ENCODE measurements at regions not wholly inside any gene's neighbourhood (a gene's known extent, or its start where the extent isn't known, plus 50 kb on each side); places are given as distances from the start of the nearest gene placed in this dataset.

DNA sequence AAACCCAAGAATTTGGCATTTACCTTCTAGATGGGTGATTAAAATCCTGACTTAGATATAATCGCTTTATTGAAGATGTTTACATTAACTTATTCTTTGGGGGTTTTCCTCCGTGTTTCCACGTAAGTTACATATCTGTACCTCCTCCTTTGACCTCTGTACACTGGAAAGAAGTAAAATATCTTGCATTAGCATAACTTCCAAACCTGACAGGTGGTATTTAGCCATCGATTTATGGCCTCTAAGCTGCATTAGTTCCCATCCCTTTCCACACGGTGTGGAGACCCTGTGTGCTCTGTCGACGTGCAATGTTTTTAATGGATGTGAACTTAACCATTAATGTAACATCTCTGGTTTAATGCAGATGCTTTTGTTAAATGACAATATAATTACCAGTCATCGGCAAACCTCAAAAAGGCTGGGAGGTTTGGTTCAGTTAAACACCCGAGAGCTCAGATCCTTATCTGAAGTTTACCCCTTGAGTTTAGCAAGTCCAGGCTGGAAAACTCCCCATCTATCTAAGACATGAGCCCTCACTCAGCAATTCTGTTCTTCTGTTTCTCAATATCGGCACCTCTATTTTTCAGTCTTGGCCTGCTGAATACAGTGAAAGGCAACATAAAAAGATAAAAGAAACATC lies 295.2 kb downstream of the GATA3 start:
- H3K4me1 ChIP-seq (ENCODE audit: control insufficient read depth, low read depth, low read length) = no peaks in the 10 kb centered on the region
- no peak for DNase-seq
- no CpG with 5 or more reads among the region's 10 CpGs for WGBS (ENCODE audit: extremely low coverage, insufficient coverage, low lambda C conversion rate)

DNA sequence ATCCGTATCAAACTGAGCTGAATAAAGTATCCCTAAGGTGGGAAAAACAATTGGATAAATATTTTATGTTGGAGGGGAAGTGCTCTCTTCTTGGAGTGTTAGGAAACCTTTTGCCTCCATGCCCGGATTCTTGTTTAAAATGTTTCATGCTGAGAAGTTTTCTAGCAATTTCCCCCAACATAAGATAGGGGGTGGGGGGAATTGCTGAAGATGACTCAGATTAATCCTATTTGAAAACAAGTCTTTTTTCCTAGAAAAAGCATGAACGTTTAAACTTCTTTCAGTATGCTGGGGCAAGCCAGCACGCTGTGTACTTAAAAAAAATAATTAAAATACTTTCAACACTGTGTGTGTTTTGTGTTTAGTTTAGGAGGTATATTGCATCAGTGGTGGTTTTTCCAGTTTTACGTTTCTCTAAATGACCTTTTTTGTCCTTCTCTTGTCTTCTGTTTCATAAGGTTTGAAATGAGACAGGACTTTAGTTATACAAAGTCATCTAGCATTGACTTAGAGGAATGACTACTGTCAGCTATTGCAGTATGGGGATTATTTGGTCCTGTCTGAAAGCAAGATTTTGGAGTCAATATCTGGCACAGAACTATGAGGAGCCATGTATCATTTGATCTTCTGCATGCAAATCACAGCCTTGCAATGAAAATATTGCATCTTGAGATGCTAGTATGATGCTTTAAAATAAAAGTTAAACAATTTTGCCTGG lies 295.9 kb downstream of the GATA3 start:
- H2BK5ac ChIP-seq (ENCODE audit: low read length) = no peak overlapping the region

More for the DNA sequence above, 295.2 kb downstream of the GATA3 start:
- no peak overlapping the region for H3K4me3 ChIP-seq (ENCODE audit: low read length)
- H4K5ac ChIP-seq (ENCODE audit: low read length) = no peak overlapping the region
- H2BK120ac ChIP-seq (ENCODE audit: low read depth, low read length) = no peak overlapping the region
- H3K27ac ChIP-seq (ENCODE audit: low read depth, low read length) = no peak overlapping the region
- no peak overlapping the region for H2BK5ac ChIP-seq (ENCODE audit: low read length)
- H4K8ac ChIP-seq (ENCODE audit: low read depth, low read length) = no peak overlapping the region
- H3K23ac ChIP-seq (ENCODE audit: low read length) = no peak overlapping the region
- H3K56ac ChIP-seq (ENCODE audit: low read length) = no peak overlapping the region
- no peak overlapping the region for H3K4me2 ChIP-seq (ENCODE audit: low read length)
- H3K18ac ChIP-seq (ENCODE audit: low read length) = no peak overlapping the region
- no peaks in the 10 kb centered on the region for H3K79me1 ChIP-seq (ENCODE audit: low read length)
- H3K4ac ChIP-seq (ENCODE audit: low read depth, low read length) = no peak overlapping the region
- H2AK5ac ChIP-seq (ENCODE audit: low read length) = no peak overlapping the region
- no peaks in the 10 kb centered on the region for H3K27me3 ChIP-seq (ENCODE audit: insufficient read depth, low read length, poor library complexity)
- H3K79me2 ChIP-seq (ENCODE audit: control insufficient read depth, insufficient read depth, low read length) = no peaks in the 10 kb centered on the region
- no peak overlapping the region for H2BK15ac ChIP-seq (replicated peaks; ENCODE audit: low read depth)
- no peak overlapping the region for H3K9ac ChIP-seq (ENCODE audit: low read length)
- H3K36me3 ChIP-seq (ENCODE audit: control insufficient read depth, insufficient read depth, low read length) = no peaks in the 10 kb centered on the region

GRCh38 chr10:8352171-8353075 lies 297.9 kb downstream of the GATA3 start:
- no peaks in the 10 kb centered on the region for H3K79me2 ChIP-seq (ENCODE audit: control insufficient read depth, insufficient read depth, low read length)
- H3K36me3 ChIP-seq (ENCODE audit: control insufficient read depth, insufficient read depth, low read length) = no peaks in the 10 kb centered on the region
- H2BK15ac ChIP-seq (replicated peaks; ENCODE audit: low read depth) = no peak overlapping the region
- H4K5ac ChIP-seq (ENCODE audit: low read length) = no peak overlapping the region
- H3K27ac ChIP-seq (ENCODE audit: low read depth, low read length) = no peak overlapping the region
- no peaks in the 10 kb centered on the region for H3K79me1 ChIP-seq (ENCODE audit: low read length)
- no CpG with 5 or more reads among the region's 10 CpGs for WGBS (ENCODE audit: extremely low coverage, insufficient coverage, low lambda C conversion rate)
- no peak overlapping the region for H4K8ac ChIP-seq (ENCODE audit: low read depth, low read length)
- H2AK5ac ChIP-seq (ENCODE audit: low read length) = no peak overlapping the region
- H3K4me1 ChIP-seq (ENCODE audit: control insufficient read depth, low read depth, low read length) = no peaks in the 10 kb centered on the region
- no peak overlapping the region for H2BK120ac ChIP-seq (ENCODE audit: low read depth, low read length)
- H3K4ac ChIP-seq (ENCODE audit: low read depth, low read length) = no peak overlapping the region
- no peak overlapping the region for H3K9ac ChIP-seq (ENCODE audit: low read length)
- no peak overlapping the region for H3K23ac ChIP-seq (ENCODE audit: low read length)
- H3K4me3 ChIP-seq (ENCODE audit: low read length) = no peak overlapping the region
- no peaks in the 10 kb centered on the region for H3K27me3 ChIP-seq (ENCODE audit: insufficient read depth, low read length, poor library complexity)
- no peak for DNase-seq
- peak overlapping the region; percentile 87 for H3K18ac ChIP-seq (ENCODE audit: low read length)
- H3K56ac ChIP-seq (ENCODE audit: low read length) = no peak overlapping the region
- H2BK5ac ChIP-seq (ENCODE audit: low read length) = no peak overlapping the region
- H3K4me2 ChIP-seq (ENCODE audit: low read length) = no peak overlapping the region

More for the DNA sequence above, 295.9 kb downstream of the GATA3 start:
- H3K23ac ChIP-seq (ENCODE audit: low read length) = no peak overlapping the region
- H2AK5ac ChIP-seq (ENCODE audit: low read length) = no peak overlapping the region
- no peaks in the 10 kb centered on the region for H3K79me2 ChIP-seq (ENCODE audit: control insufficient read depth, insufficient read depth, low read length)
- H2BK120ac ChIP-seq (ENCODE audit: low read depth, low read length) = no peak overlapping the region
- H4K8ac ChIP-seq (ENCODE audit: low read depth, low read length) = no peak overlapping the region
- H4K5ac ChIP-seq (ENCODE audit: low read length) = no peak overlapping the region
- no peak for DNase-seq
- H3K4me3 ChIP-seq (ENCODE audit: low read length) = no peak overlapping the region
- no peaks in the 10 kb centered on the region for H3K79me1 ChIP-seq (ENCODE audit: low read length)
- H3K4ac ChIP-seq (ENCODE audit: low read depth, low read length) = no peak overlapping the region
- no CpG with 5 or more reads among the region's 5 CpGs for WGBS (ENCODE audit: extremely low coverage, insufficient coverage, low lambda C conversion rate)
- no peak overlapping the region for H3K56ac ChIP-seq (ENCODE audit: low read length)
- no peak overlapping the region for H3K9ac ChIP-seq (ENCODE audit: low read length)
- peak overlapping the region; percentile 36 for H2BK15ac ChIP-seq (replicated peaks; ENCODE audit: low read depth)
- H3K27ac ChIP-seq (ENCODE audit: low read depth, low read length) = no peak overlapping the region
- no peaks in the 10 kb centered on the region for H3K36me3 ChIP-seq (ENCODE audit: control insufficient read depth, insufficient read depth, low read length)
- no peak overlapping the region for H3K4me2 ChIP-seq (ENCODE audit: low read length)
- no peak overlapping the region for H3K18ac ChIP-seq (ENCODE audit: low read length)
- H3K4me1 ChIP-seq (ENCODE audit: control insufficient read depth, low read depth, low read length) = no peaks in the 10 kb centered on the region
- no peaks in the 10 kb centered on the region for H3K27me3 ChIP-seq (ENCODE audit: insufficient read depth, low read length, poor library complexity)

GRCh38 chr10:8356283-8356682 lies 301.8 kb downstream of the GATA3 start:
- Histone ChIP-seq H3K4me3 (ENCODE audit: low read length) (no peak overlapping the region), H3K23ac (ENCODE audit: low read length) (no peak overlapping the region), H3K56ac (ENCODE audit: low read length) (no peak overlapping the region), H4K5ac (ENCODE audit: low read length) (no peak overlapping the region), H3K4ac (ENCODE audit: low read depth, low read length) (no peak overlapping the region), H3K79me1 (ENCODE audit: low read length) (no peaks in the 10 kb centered on the region), H3K79me2 (ENCODE audit: control insufficient read depth, insufficient read depth, low read length) (no peaks in the 10 kb centered on the region), H3K27ac (ENCODE audit: low read depth, low read length) (no peak overlapping the region), H4K8ac (ENCODE audit: low read depth, low read length) (no peak overlapping the region), H3K36me3 (ENCODE audit: control insufficient read depth, insufficient read depth, low read length) (no peaks in the 10 kb centered on the region), H2BK15ac (replicated peaks; ENCODE audit: low read depth) (no peak overlapping the region), H3K18ac (ENCODE audit: low read length) (no peak overlapping the region), H2BK5ac (ENCODE audit: low read length) (no peak overlapping the region), H3K9ac (ENCODE audit: low read length) (no peak overlapping the region), H3K4me1 (ENCODE audit: control insufficient read depth, low read depth, low read length) (no peaks in the 10 kb centered on the region), H3K4me2 (ENCODE audit: low read length) (no peak overlapping the region), H3K27me3 (ENCODE audit: insufficient read depth, low read length, poor library complexity) (no peaks in the 10 kb centered on the region), H2AK5ac (ENCODE audit: low read length) (no peak overlapping the region), H2BK120ac (ENCODE audit: low read depth, low read length) (no peak overlapping the region)
- no peak for DNase-seq
- 100% methylated on average over 2 of the region's 2 CpGs for WGBS (ENCODE audit: extremely low coverage, insufficient coverage, low lambda C conversion rate)

- H3K18ac ChIP-seq (ENCODE audit: low read length) = no peak overlapping the region
- no peak overlapping the region for H2BK5ac ChIP-seq (ENCODE audit: low read length)
- no peak overlapping the region for H2AK5ac ChIP-seq (ENCODE audit: low read length)
- no peak overlapping the region for H4K5ac ChIP-seq (ENCODE audit: low read length)
- WGBS (ENCODE audit: extremely low coverage, insufficient coverage, low lambda C conversion rate) = no CpG with 5 or more reads among the region's 5 CpGs
- no peaks in the 10 kb centered on the region for H3K36me3 ChIP-seq (ENCODE audit: control insufficient read depth, insufficient read depth, low read length)
- H3K79me1 ChIP-seq (ENCODE audit: low read length) = no peaks in the 10 kb centered on the region
- no peaks in the 10 kb centered on the region for H3K4me1 ChIP-seq (ENCODE audit: control insufficient read depth, low read depth, low read length)
- no peak overlapping the region for H3K4ac ChIP-seq (ENCODE audit: low read depth, low read length)
- no peak for DNase-seq
- H3K4me2 ChIP-seq (ENCODE audit: low read length) = no peak overlapping the region
- no peak overlapping the region for H3K56ac ChIP-seq (ENCODE audit: low read length)
- H3K4me3 ChIP-seq (ENCODE audit: low read length) = no peak overlapping the region
- no peak overlapping the region for H3K27ac ChIP-seq (ENCODE audit: low read depth, low read length)
- no peak overlapping the region for H3K9ac ChIP-seq (ENCODE audit: low read length)
- H2BK120ac ChIP-seq (ENCODE audit: low read depth, low read length) = no peak overlapping the region
- no peak overlapping the region for H4K8ac ChIP-seq (ENCODE audit: low read depth, low read length)
- H3K23ac ChIP-seq (ENCODE audit: low read length) = no peak overlapping the region
- H3K79me2 ChIP-seq (ENCODE audit: control insufficient read depth, insufficient read depth, low read length) = no peaks in the 10 kb centered on the region
- no peak overlapping the region for H2BK15ac ChIP-seq (replicated peaks; ENCODE audit: low read depth)
- H3K27me3 ChIP-seq (ENCODE audit: insufficient read depth, low read length, poor library complexity) = no peaks in the 10 kb centered on the region
These were observed 305.0 kb downstream of the GATA3 start for GRCh38 chr10:8359467-8359866.

Measured in mesendoderm (in vitro differentiated cells).